Activated CD8-positive, alpha-beta T cell treated with anti-CD3 and anti-CD28 coated beads for 36 hours (primary cell): ENCODE measurements at regions not wholly inside any gene's neighbourhood (a gene's known extent, or its start where the extent isn't known, plus 50 kb on each side); places are given as distances from the start of the nearest gene placed in this dataset.

Experiments
- ATAC-seq: fragments of 200-7000 bp; cut with Tn5 transposase; one replicate; pipeline ENCODE4 v1.10.0; 2021; ENCODE audit warnings: mild to moderate bottlenecking, moderate library complexity
- CTCF ChIA-PET: fragments of 350-600 bp; sonication (Branson Sonifier 250); formaldehyde crosslinking; loops from one replicate; lab custom pipeline; 2021; ENCODE audit warnings: antibody characterized with exemption; lab: Charles Lee
- POLR2A ChIA-PET: fragments of 350-600 bp; sonication (Branson Sonifier 250); formaldehyde crosslinking; loops from one replicate; lab custom pipeline; 2021; ENCODE audit warnings: antibody characterized with exemption; lab: Charles Lee
- DNase-seq: peaks from one replicate; pipeline ENCODE4 v3.0.0-alpha.2; 2020
- H3K27ac Mint-ChIP-seq: one replicate; pipeline ENCODE4 v1.8.0; 2021; ENCODE audit warnings: mild to moderate bottlenecking, mixed read lengths
- H3K27me3 Mint-ChIP-seq: one replicate; pipeline ENCODE4 v1.8.0; 2021; ENCODE audit warnings: mixed read lengths
- H3K36me3 Mint-ChIP-seq: one replicate; pipeline ENCODE4 v1.8.0; 2021; ENCODE audit warnings: low read depth, mixed read lengths
- H3K4me1 Mint-ChIP-seq: one replicate; pipeline ENCODE4 v1.8.0; 2021; ENCODE audit warnings: low read depth, mixed read lengths
- H3K4me3 Mint-ChIP-seq: one replicate; pipeline ENCODE4 v1.8.0; 2021; ENCODE audit warnings: mild to moderate bottlenecking, moderate library complexity, mixed read lengths
- H3K9me3 Mint-ChIP-seq: one replicate; pipeline ENCODE4 v1.8.0; 2021; ENCODE audit warnings: mixed read lengths
- CTCF ChIP-seq: fragments of 200-600 bp; IDR thresholded peaks from one replicate; pipeline ENCODE4 v1.8.0; 2022; ENCODE audit warnings: antibody characterized with exemption, mild to moderate bottlenecking
- intact Hi-C: fragments of 100-400 bp; cut with micrococcal nuclease; formaldehyde crosslinking; loops from one replicate; pipeline ENCODE4 v1.10.0; 2022

DNA sequence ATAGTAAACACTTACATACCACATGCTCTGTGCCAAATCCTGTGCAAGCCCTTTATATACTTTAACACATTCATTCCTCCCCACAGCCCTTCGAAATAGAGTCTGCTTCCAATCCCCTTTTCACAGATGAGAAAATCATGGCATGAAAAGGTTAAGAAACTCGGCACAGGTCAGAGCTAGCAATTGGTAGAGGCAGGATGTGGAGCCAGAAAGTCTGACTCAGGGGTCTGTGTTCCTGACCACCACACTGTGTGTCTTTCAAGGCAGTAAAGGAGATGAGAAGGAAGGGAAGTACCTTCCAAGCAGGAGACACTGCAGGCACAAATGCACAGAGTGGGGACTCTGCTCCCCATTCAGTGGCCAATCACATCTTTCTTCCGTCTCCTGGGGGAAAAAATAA lies 61.1 kb downstream of the SCN11A start:
- ChIA-PET POLR2A (no interaction called here), CTCF (interaction anchor here (1.6 kb wide), 1 partner anchor 10 kb away, joined by 12 read pairs; no protein-coding TSS in a partner anchor)
- DNase-seq (no peak), ATAC-seq (no peak)
- TF ChIP-seq CTCF = no peak
- Mint-ChIP-seq H3K27me3 (peaks cover 4% of the 10 kb centered on the region), H3K36me3 (no peaks in the 10 kb centered on the region), H3K4me1 (no peaks in the 10 kb centered on the region), H3K27ac (no peak overlapping the region), H3K4me3 (no peak overlapping the region), H3K9me3 (no peaks in the 10 kb centered on the region)
- intact Hi-C loops = loop anchor here (10.0 kb wide), 2 partner anchors 256 to 336 kb away; no protein-coding TSS in a partner anchor

- Mint-ChIP-seq H3K4me3 (no peak overlapping the region), H3K9me3 (no peaks in the 10 kb centered on the region), H3K27me3 (peaks cover 5% of the 10 kb centered on the region), H3K27ac (no peak overlapping the region), H3K36me3 (no peaks in the 10 kb centered on the region), H3K4me1 (no peaks in the 10 kb centered on the region)
- POLR2A ChIA-PET = no interaction called here
- TF ChIP-seq CTCF = no peak
- intact Hi-C loops = loop anchor here (10.0 kb wide), 2 partner anchors 255 to 335 kb away; no protein-coding TSS in a partner anchor
- CTCF ChIA-PET = interaction anchor here (1.3 kb wide), 1 partner anchor 10 kb away, joined by 4 read pairs; no protein-coding TSS in a partner anchor
- ATAC-seq = no peak
- no peak for DNase-seq
Observed at GRCh38 chr3:38989917-38990510, 61.7 kb downstream of the SCN11A start.

- no peak for DNase-seq
- POLR2A ChIA-PET = no interaction called here
- intact Hi-C loops = no loop called here
- Mint-ChIP-seq H3K4me3 (no peak overlapping the region), H3K36me3 (no peaks in the 10 kb centered on the region), H3K27me3 (peaks cover 8% of the 10 kb centered on the region), H3K9me3 (no peaks in the 10 kb centered on the region), H3K27ac (no peak overlapping the region), H3K4me1 (no peaks in the 10 kb centered on the region)
- CTCF ChIA-PET = interaction anchor here (1.3 kb wide), 1 partner anchor 11 kb away, joined by 4 read pairs; no protein-coding TSS in a partner anchor
- TF ChIP-seq CTCF = no peak
- ATAC-seq = no peak
Observed at GRCh38 chr3:38988955-38989354, 62.8 kb downstream of the SCN11A start.

GRCh38 chr3:38987456-38987855 lies 64.3 kb downstream of the SCN11A start:
- ChIA-PET CTCF (interaction anchor here (1.9 kb wide), 1 partner anchor 12 kb away, joined by 6 read pairs; no protein-coding TSS in a partner anchor), POLR2A (interaction anchor here (0.8 kb wide), 1 partner anchor 26 kb away, joined by 3 read pairs; no protein-coding TSS in a partner anchor)
- no peaks in the 10 kb centered on the region for H3K36me3 Mint-ChIP-seq
- intact Hi-C loops = no loop called here
- ATAC-seq = no peak
- peaks cover 8% of the 10 kb centered on the region for H3K27me3 Mint-ChIP-seq
- no peak for DNase-seq
- no peak overlapping the region for H3K27ac Mint-ChIP-seq
- H3K4me1 Mint-ChIP-seq = no peaks in the 10 kb centered on the region
- H3K4me3 Mint-ChIP-seq = no peak overlapping the region
- TF ChIP-seq CTCF = no peak
- no peaks in the 10 kb centered on the region for H3K9me3 Mint-ChIP-seq

DNA sequence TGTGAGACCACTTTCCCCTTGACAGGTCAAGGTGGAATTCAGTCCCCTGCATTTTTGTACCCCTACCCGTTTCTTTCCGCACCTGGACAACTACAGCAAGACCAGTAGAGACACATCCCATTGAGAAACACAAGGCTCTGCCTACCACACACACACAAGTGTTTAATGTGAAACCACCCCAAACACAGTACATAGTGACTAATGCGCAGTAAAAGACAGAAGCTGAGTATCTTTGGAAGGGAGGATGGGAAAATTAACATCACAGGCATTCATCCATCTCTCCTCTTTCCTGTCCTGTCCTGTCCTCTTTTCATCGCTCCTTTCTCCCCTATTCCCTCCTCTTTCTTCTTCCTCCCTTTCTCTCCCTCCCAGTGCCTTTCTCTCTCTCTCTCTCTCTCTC lies 64.8 kb downstream of the SCN11A start:
- Mint-ChIP-seq H3K27me3 (peaks cover 8% of the 10 kb centered on the region), H3K36me3 (no peaks in the 10 kb centered on the region), H3K4me1 (no peaks in the 10 kb centered on the region), H3K4me3 (no peak overlapping the region), H3K27ac (no peak overlapping the region), H3K9me3 (no peaks in the 10 kb centered on the region)
- DNase-seq (no peak), ATAC-seq (no peak)
- TF ChIP-seq CTCF = no peak
- ChIA-PET CTCF (interaction anchor here (1.6 to 1.9 kb wide), 2 partner anchors 13 kb away, joined by 6 to 11 read pairs; no protein-coding TSS in a partner anchor), POLR2A (interaction anchor here (0.8 kb wide), 1 partner anchor 27 kb away, joined by 3 read pairs; no protein-coding TSS in a partner anchor)
- intact Hi-C loops = no loop called here
